HG03135 (cell line): ENCODE measurements at regions not wholly inside any gene's neighbourhood (a gene's known extent, or its start where the extent isn't known, plus 50 kb on each side); places are given as distances from the start of the nearest gene placed in this dataset.
"Not testable (repeated sequence)": the region's sequence is repeated elsewhere in the genome, so short reads cannot be mapped to it uniquely, and the experiment has no call there.

ENCODE experiments used
- ATAC-seq: cut with Tn5 transposase; IDR thresholded peaks from one replicate; pipeline ENCODE4 v1.9.1; 2021; ENCODE audit warnings: mild to moderate bottlenecking, moderate library complexity; ENCODE audit not compliant: unreplicated experiment

DNA sequence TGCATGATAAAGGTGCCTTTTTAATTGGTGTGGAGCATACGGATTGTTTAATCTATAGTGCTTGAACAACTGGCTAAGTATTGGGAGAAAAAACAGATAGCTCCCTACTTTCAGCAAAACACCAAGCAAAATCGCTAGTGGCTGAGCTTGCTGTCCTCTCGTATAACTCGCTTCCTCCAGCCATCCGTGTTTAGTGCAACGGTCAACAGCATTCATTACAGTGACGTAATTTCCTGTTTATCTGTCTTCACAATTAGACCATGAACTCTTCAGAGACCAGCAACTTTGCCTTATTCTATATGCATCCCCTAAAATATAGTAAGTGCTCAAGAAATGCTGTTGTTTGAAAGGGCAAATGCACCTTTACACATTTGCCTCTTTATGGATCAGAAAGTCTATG, 511.9 kb downstream of the HAPSTR1 start:
- no peak for ATAC-seq

DNA sequence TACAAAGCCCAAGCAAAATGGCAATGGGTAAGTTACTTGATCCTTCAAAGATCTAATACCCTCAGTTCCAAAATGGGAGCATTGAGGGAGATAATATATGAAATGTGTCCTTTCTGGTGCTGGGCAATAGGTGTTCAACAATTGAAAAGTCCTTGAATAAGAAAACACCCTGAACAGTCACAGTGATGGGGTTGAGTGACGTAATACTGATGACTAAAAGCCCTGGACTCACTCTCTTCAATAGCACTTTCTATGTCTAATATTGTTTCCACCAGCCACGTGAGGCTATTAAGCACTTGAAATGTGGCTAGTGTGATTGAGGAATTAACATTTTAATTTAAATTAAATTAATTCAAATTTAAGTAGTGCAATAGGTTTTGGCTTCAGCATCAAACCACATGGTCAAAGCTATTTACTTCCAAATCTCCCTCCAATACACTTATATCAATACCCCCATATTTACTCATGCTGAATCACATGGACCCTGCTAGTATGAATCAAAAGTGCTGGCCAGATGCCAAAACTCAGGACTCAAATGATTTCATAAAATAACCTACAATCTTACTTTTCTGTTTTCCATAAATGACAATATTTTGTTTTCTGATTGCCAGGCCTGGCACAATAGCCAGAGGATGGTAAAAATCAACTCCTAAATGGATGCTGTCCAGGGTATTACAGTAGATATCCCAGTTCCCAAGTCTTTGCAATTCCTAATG, 516.2 kb downstream of the HAPSTR1 start:
- ATAC-seq = no peak

DNA sequence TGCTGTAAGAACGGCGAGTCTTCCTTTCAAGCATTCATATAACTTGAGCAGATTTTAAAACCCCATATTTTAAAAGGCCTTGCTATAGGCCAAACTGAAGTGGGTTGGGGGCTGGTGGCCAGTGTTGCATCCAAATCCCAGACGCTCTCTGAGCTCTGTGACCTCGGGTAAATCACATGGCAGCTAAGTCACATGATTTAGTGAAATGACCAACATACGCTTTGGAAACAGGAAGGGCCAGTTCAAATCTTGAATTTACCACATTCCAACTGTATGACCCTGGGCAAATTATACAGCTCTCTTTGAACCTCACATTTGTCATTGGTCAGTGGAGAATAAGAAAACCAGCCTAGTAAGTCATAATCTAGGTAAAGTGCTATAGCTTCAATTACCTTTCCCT, 519.3 kb downstream of the HAPSTR1 start:
- ATAC-seq = no peak

DNA sequence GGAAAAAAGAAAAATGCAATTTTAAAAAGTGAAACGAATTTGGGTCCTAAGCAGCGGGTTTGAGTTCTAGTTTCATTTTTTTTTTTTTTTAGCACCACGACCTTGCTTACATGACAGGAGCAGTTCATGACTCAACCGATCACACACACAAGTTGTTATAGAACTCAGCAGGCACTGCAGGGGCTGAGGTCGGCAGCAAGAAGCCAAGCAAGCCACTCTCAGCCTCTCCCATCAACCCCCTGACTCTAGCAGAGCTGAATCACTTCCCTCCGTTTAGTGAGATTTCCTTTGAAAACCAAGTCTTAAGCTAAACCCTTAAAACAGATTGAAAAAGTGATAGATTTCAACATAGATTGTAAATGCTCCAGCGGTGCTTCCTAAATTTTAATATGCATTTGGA, 520.8 kb downstream of the HAPSTR1 start:
- no peak for ATAC-seq

DNA sequence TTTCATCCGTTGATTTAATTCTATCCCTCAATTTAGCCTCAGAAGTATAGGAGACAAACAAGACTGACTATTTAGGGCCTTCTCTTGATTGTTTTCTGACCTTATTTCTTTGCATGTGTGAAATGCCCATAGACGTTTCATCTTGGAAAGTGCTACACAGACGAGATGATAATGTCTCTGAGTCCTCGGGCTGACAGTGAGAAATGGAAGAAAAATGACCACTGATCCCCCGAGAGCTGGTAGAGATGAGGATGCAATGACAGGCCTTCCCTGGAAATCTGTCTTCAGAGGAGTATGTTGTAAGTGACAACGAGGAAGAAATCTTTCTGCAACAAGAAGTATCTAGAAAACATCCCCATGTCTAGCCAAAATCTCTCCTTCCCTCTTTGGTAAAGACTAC, 522.9 kb downstream of the HAPSTR1 start:
- ATAC-seq = no peak

GRCh38 chr16:9622268-9622667, 530.8 kb downstream of the HAPSTR1 start:
- ATAC-seq = no peak

DNA sequence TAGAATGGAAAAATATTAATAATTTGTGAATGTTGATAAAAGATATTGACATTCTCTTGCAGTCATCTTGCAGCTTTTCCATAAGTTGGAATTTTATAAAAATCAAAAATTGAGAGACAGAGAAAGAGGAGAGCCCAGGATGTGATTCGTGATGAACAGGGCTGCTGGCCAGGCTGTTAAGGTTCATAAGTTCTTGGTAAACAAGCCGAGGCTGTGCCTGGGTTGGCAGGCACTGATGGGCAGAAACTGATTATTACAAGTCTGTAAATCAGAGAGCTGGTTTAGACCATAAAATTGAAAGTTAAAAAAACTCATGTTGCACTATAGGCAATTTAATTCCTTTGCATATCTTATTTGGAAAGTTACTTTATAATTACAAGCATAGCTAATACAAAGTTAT, 533.7 kb downstream of the HAPSTR1 start:
- no peak for ATAC-seq

GRCh38 chr16:9627427-9627826, 536.0 kb downstream of the HAPSTR1 start:
- ATAC-seq = no peak

GRCh38 chr16:9630119-9630518, 538.7 kb downstream of the HAPSTR1 start:
- no peak for ATAC-seq

DNA sequence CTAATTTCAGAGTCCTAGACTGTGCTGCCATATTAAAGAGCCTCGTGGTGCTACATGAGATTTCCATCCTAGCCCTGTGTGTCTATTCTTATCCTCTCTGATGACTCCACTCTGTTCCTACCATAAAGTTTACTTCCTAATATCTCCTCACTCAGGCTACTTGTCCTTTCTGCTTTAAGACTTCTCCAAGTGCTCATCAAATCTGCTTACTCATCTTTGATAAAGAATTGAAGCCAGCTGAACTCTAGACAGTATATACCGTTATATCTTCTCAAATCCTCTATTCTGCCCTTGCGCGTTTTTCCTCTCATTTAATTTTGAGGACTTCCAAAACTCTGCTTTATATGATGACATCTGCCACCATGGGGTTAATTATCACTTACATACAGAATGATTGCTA, 539.5 kb downstream of the HAPSTR1 start:
- ATAC-seq = no peak

DNA sequence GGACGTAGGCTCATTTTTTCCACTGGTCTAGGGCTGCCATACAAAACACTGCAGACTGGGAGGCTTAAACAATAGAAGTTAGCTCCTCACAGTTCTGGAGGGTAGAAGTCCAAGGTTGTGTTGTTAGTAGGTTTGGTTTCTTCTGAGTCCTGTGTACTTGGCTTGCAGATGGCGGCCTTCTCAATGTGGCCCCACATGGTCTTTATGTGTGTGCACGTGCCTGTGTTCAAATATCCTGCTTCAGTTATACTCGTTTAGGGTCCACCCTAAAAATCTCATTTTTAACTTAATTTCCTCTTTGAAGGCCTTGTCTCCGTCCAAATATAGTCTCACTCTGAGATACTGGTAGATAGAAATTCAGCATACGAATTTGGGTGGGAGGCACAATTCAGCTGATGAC, 542.4 kb downstream of the HAPSTR1 start:
- ATAC-seq = no peak

DNA sequence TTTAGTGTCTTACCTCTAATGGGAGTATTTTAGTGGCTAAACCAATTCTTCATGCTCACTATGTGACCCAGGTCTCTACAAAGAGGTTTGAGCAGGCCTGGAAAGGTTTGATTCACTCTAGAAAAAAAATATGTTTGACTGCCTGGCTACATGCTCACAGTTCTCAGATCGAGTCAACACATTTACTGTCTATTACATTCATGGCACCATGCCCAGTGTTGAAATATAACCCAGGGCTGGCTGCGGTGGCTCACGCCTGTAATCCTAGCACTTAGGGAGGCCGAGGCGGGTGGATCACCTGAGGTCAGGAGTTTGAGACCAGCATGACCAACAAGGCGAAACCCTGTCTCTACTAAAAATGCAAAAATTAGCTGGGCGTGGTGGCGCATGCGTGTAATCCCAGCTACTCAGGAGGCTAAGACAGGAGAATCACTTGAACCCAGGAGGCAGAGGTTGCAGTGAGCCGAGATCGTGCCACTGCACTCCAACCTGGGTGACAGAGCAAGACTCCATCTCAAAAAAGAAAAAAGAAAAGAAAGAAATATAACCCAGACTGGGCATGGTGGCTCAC, 543.8 kb downstream of the HAPSTR1 start:
- not testable (repeated sequence) for ATAC-seq

DNA sequence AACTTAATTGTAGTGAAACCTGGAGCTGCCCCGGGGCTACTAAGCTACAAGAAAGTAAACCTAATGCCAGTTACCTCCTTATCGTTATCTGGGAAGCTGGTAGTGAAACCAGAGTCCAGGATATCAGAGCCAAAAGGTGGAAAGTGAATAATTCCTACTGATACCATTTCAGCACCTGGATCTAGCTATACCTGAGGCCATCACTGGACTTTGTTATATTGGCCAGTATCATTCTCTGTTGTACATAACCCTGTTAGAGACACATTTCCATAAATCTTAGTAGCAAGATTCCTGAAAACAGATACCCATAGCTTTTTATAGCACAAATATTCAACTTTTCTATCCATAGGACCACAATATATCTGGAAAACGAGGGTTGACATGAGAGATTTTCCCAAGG, 538.0 kb downstream of the GRIN2A start:
- ATAC-seq = no peak

- ATAC-seq = no peak
These were observed 536.3 kb downstream of the GRIN2A start for GRCh38 chr16:9645911-9646310.

DNA sequence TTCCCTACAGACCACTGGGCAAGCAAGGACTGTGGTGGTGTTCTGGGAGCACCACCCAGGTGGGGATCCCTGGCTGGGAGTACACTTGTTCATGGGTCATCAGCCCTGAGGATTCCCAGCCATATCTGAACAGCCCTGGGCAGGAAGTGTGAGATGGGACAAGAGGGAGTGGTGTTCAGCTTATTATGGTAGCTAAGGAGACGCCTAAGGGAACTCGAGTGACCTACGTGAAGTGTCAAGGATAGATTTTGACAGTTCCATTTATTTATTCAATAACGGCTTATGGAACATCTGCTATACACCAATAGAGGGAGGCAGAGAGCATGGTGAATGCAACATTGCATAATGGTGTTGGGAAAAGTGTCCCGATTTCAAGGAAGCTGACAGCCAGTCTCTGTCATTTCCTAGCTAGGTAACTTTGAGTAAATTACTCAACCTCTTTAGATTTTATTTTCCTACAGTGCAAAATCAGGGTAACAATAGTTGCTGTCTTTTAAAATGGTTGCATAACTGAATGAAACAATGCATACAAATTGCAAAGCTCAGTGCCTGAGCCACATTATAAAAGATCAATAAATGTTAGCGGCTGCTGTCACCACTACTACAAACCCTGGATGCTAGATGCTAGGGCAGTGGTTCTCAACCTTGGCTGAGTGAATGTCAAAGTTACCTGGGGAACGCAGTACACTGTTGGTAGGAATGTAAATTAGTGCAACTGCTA, 534.1 kb downstream of the GRIN2A start:
- no peak for ATAC-seq

DNA sequence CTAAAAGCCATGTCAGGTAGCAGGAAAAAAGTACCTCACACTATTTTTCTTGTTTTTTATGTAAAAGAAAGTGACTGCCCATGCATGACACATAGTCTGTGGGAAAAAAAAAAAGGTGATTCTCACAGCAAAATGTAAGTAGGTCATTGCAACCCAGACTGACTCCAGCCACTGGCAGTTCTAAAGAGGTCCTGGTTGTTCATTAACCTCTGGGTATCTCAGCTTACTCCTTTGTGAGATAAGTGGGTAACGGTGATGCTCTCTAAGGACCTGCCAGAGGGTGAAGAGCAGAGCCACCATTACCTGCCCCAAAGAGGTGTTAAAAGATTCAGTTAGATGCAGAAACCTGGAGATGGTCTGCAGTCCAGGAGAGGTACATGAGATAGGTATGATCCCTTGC, 531.9 kb downstream of the GRIN2A start:
- ATAC-seq = no peak

GRCh38 chr16:9655051-9655450, 527.2 kb downstream of the GRIN2A start:
- no peak for ATAC-seq

GRCh38 chr16:9657641-9658040, 524.6 kb downstream of the GRIN2A start:
- ATAC-seq = no peak

DNA sequence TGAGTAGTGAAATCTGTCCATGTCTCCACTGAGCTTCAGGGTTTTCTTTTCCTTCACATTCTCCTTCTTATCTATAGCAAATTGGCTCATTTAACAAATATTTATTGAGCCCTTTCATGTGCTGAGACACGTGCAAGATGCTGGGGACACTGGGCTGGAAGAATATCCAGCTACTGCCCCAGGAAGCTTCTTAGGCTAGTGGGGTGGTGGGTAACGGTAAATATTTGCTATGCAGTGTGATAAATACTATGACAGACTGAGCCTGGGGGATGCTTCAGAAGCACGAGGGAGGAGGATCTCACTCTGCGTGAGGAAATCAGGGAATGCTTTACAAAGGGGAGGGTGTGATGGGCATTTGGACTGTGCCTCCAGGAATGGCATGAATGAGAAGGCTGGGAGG, 524.1 kb downstream of the GRIN2A start:
- ATAC-seq = no peak

DNA sequence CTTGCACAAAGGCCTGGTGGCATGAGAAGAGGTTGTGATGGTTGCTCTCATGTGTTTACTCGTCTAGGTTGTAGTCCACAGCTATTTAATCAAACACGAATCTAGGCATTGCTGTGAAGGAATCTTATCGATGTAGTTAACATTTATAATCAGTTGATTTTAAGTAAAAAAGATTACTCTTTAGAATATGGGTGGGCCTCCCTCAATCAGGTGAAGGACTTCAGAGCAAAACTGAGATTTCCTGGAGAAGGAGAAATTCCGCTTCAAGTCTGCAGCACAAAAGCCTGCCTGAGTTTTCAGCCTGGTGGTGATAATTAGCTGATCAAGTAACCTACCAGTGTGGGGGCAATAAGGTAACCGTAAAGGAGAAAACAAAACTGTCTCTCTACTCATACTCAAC, 523.6 kb downstream of the GRIN2A start:
- ATAC-seq = no peak

GRCh38 chr16:9660898-9661297, 521.3 kb downstream of the GRIN2A start:
- no peak for ATAC-seq

DNA sequence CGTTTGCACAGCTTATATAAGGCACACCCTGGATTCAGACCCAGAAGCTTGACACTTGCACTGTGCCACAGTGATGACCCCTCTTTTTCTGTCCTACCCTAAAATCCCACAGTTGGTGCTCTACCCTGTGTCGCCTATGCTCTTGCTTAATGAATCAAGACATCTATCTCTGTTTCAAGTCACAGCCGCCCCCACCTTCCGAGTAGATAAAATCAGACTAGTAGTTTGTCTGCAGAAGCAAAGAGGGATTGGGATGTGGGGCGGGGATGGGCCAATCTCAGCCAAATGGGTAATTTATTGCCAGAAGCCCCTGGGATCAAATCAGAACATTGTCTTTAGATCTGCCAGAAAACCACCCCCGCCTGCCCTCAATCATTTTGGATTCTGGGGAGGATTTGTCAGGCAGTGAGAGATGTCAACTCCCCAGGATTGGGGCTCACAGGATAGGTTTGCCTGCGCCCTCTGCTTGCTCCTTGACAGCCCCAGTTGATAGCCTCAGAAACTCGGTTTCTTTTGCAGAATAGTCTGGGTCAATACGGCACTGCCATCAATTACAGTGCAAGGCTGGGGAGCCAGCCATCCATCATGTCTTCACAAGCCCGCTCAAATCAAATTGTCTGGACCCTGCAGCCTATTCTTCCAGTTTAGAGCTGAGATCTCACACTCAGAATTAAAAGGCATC, 520.8 kb downstream of the GRIN2A start:
- ATAC-seq = no peak
